ENCODE measurements at regions not wholly inside any gene's neighbourhood (a gene's known extent, or its start where the extent isn't known, plus 50 kb on each side); places are given as distances from the start of the nearest gene placed in this dataset.

DNA sequence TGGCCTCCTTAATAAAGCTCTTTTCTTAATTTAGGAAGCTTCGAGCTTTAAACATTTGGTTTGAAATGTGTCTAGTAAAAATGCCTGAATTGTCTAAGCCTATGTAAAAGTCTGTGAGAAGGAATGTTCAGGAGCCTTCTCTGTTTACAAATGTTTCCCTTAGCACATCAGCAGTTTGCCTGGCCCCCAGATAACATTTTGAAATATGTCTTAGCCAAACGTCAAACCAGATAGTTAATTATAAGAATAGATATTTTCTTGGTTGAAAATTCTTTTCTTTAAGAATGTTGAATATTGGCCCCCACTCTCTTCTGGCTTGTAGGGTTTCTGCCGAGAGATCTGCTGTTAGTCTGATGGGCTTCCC, 498.6 kb downstream of the CCDC85A start:
- Histone ChIP-seq H3K4me1 (ENCODE audit: control insufficient read depth in 3 of 3, insufficient read depth in 2 of 3, low read depth in 1 of 3, low read length in 2 of 3) (no peaks in the 10 kb centered on the region), H3K27me3 (ENCODE audit: control insufficient read depth in 3 of 3, insufficient read depth in 3 of 3, low read length in 3 of 3) (no peaks in the 10 kb centered on the region), H3K4me3 (ENCODE audit: low read depth in 1 of 3, low read length in 3 of 3) (no peak overlapping the region), H3K9me3 (ENCODE audit: control insufficient read depth in 2 of 2, insufficient read depth in 1 of 2, low read depth in 1 of 2, low read length in 1 of 2) (peaks cover 0 to 2% of the 10 kb centered on the region in 2 donors), H3K27ac (ENCODE audit: low read depth in 1 of 3, low read length in 2 of 3) (no peak overlapping the region), H3K36me3 (ENCODE audit: control insufficient read depth in 3 of 3, insufficient read depth in 2 of 3, low read depth in 1 of 3, low read length in 3 of 3) (no peaks in the 10 kb centered on the region)
- FAIRE-seq (no peak), DNase-seq (no peak)
- WGBS, 3 donors = 47 to 59% (median 54%) methylated on average over 3 of the region's 3 CpGs

- H3K27me3 ChIP-seq (ENCODE audit: control insufficient read depth in 3 of 3, insufficient read depth in 3 of 3, low read length in 3 of 3) = no peaks in the 10 kb centered on the region
- no peaks in the 10 kb centered on the region for H3K4me1 ChIP-seq (ENCODE audit: control insufficient read depth in 3 of 3, insufficient read depth in 2 of 3, low read depth in 1 of 3, low read length in 2 of 3)
- no peak for FAIRE-seq
- H3K4me3 ChIP-seq (ENCODE audit: low read depth in 1 of 3, low read length in 3 of 3) = no peak overlapping the region
- H3K9me3 ChIP-seq (ENCODE audit: control insufficient read depth in 2 of 2, insufficient read depth in 1 of 2, low read depth in 1 of 2, low read length in 1 of 2) = peaks cover 0 to 2% of the 10 kb centered on the region in 2 donors
- no peak for DNase-seq
- 87 to 92% (median 90%) methylated on average over 1 of the region's 1 CpG for WGBS, 3 donors
- no peak overlapping the region for H3K27ac ChIP-seq (ENCODE audit: low read depth in 1 of 3, low read length in 2 of 3)
- no peaks in the 10 kb centered on the region for H3K36me3 ChIP-seq (ENCODE audit: control insufficient read depth in 3 of 3, insufficient read depth in 2 of 3, low read depth in 1 of 3, low read length in 3 of 3)
Measured at GRCh38 chr2:56684327-56684726, 500.5 kb downstream of the CCDC85A start.

DNA sequence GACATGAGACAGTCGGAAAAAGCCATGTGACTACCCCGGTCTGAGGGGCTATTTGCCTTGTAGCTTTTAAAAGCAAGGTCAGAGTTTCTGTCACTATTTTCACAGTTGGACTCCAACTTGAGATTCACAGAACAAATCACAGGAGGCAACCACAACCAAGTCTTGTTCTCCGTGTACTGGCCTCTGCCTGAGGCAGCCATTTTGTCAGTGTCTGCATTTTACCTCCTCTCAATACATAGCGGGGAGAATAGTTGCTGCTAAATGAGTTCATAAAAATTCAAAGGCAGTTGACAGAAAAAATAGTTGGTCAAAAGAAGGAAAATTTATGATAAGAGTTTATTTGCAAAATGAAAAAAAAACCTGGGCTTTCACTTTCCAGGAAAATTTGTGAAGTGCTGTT, 501.4 kb downstream of the CCDC85A start:
- no peak for FAIRE-seq
- WGBS, 3 donors = 85 to 90% (median 85%) methylated on average over 4 of the region's 4 CpGs
- no peak for DNase-seq
- Histone ChIP-seq H3K36me3 (ENCODE audit: control insufficient read depth in 3 of 3, insufficient read depth in 2 of 3, low read depth in 1 of 3, low read length in 3 of 3) (no peaks in the 10 kb centered on the region), H3K27me3 (ENCODE audit: control insufficient read depth in 3 of 3, insufficient read depth in 3 of 3, low read length in 3 of 3) (no peaks in the 10 kb centered on the region), H3K4me1 (ENCODE audit: control insufficient read depth in 3 of 3, insufficient read depth in 2 of 3, low read depth in 1 of 3, low read length in 2 of 3) (no peaks in the 10 kb centered on the region), H3K4me3 (ENCODE audit: low read depth in 1 of 3, low read length in 3 of 3) (no peak overlapping the region), H3K27ac (ENCODE audit: low read depth in 1 of 3, low read length in 2 of 3) (no peak overlapping the region), H3K9me3 (ENCODE audit: control insufficient read depth in 2 of 2, insufficient read depth in 1 of 2, low read depth in 1 of 2, low read length in 1 of 2) (peaks cover 0 to 2% of the 10 kb centered on the region in 2 donors)

DNA sequence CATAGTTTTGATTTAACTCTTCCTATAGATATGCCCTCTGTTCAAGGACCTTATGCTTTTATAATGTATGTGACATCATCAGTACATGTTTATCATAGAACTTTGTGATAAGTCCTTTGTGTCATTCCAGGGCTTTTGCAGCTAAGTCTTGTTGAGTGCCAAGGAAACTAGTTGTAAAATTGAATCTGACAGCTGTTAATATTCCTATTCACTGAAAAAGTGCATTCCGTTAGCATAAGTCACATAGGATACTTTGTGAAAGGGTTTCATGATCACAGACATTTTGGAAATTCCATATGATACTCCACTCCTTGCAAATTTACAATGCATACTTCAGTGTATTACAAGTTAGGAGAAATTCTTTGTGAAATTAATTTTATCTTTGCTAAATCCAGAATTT, 503.4 kb downstream of the CCDC85A start:
- Histone ChIP-seq H3K4me1 (ENCODE audit: control insufficient read depth in 3 of 3, insufficient read depth in 2 of 3, low read depth in 1 of 3, low read length in 2 of 3) (no peaks in the 10 kb centered on the region), H3K9me3 (ENCODE audit: control insufficient read depth in 2 of 2, insufficient read depth in 1 of 2, low read depth in 1 of 2, low read length in 1 of 2) (peaks cover 0 to 2% of the 10 kb centered on the region in 2 donors), H3K36me3 (ENCODE audit: control insufficient read depth in 3 of 3, insufficient read depth in 2 of 3, low read depth in 1 of 3, low read length in 3 of 3) (no peaks in the 10 kb centered on the region), H3K27me3 (ENCODE audit: control insufficient read depth in 3 of 3, insufficient read depth in 3 of 3, low read length in 3 of 3) (no peaks in the 10 kb centered on the region), H3K27ac (ENCODE audit: low read depth in 1 of 3, low read length in 2 of 3) (no peak overlapping the region), H3K4me3 (ENCODE audit: low read depth in 1 of 3, low read length in 3 of 3) (no peak overlapping the region)
- no peak for DNase-seq
- no peak for FAIRE-seq
- WGBS, 3 donors = 68 to 82% (median 78%) methylated on average over 1 of the region's 1 CpG

DNA sequence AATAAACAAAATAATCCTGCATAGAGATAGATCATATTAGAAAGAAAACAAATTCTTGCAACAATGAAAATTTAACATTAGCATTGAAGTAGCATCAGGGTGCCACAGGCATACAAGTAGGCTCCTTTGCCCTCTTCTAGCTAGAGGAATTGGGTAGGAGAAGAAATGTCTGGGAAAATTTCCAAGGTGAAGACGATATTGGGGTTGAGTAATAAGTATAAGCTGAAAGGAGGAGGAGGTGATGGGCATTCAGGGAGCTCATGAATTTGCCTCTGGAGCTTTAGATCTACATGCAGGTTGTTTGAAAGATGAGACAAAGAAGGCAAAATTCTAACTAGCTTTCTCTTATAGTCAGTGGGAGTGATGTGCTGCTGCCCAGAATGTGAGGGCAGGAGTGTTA, 504.9 kb downstream of the CCDC85A start:
- FAIRE-seq = no peak
- no peak overlapping the region for H3K27ac ChIP-seq (ENCODE audit: low read depth in 1 of 3, low read length in 2 of 3)

GRCh38 chr2:56693501-56693900, 509.7 kb downstream of the CCDC85A start:
- no peaks in the 10 kb centered on the region for H3K9me3 ChIP-seq (ENCODE audit: control insufficient read depth in 2 of 2, insufficient read depth in 1 of 2, low read depth in 1 of 2, low read length in 1 of 2)
- DNase-seq = no peak
- H3K4me3 ChIP-seq (ENCODE audit: low read depth in 1 of 3, low read length in 3 of 3) = no peak overlapping the region
- no peak overlapping the region for H3K27ac ChIP-seq (ENCODE audit: low read depth in 1 of 3, low read length in 2 of 3)
- H3K36me3 ChIP-seq (ENCODE audit: control insufficient read depth in 3 of 3, insufficient read depth in 2 of 3, low read depth in 1 of 3, low read length in 3 of 3) = no peaks in the 10 kb centered on the region
- no peaks in the 10 kb centered on the region for H3K4me1 ChIP-seq (ENCODE audit: control insufficient read depth in 3 of 3, insufficient read depth in 2 of 3, low read depth in 1 of 3, low read length in 2 of 3)
- no peak for FAIRE-seq
- no peaks in the 10 kb centered on the region for H3K27me3 ChIP-seq (ENCODE audit: control insufficient read depth in 3 of 3, insufficient read depth in 3 of 3, low read length in 3 of 3)
- 61 to 80% (median 63%) methylated on average over 2 of the region's 2 CpGs for WGBS, 3 donors

More for the DNA sequence above, 504.9 kb downstream of the CCDC85A start:
- Histone ChIP-seq H3K36me3 (ENCODE audit: control insufficient read depth in 3 of 3, insufficient read depth in 2 of 3, low read depth in 1 of 3, low read length in 3 of 3) (no peaks in the 10 kb centered on the region), H3K4me3 (ENCODE audit: low read depth in 1 of 3, low read length in 3 of 3) (no peak overlapping the region), H3K9me3 (ENCODE audit: control insufficient read depth in 2 of 2, insufficient read depth in 1 of 2, low read depth in 1 of 2, low read length in 1 of 2) (peaks cover 0 to 2% of the 10 kb centered on the region in 2 donors), H3K27me3 (ENCODE audit: control insufficient read depth in 3 of 3, insufficient read depth in 3 of 3, low read length in 3 of 3) (no peaks in the 10 kb centered on the region), H3K4me1 (ENCODE audit: control insufficient read depth in 3 of 3, insufficient read depth in 2 of 3, low read depth in 1 of 3, low read length in 2 of 3) (no peaks in the 10 kb centered on the region)
- no peak for DNase-seq
- WGBS, 3 donors = 50 to 58% (median 57%) methylated on average over 1 of the region's 1 CpG

GRCh38 chr2:56703001-56703400, 519.2 kb downstream of the CCDC85A start:
- Histone ChIP-seq H3K36me3 (ENCODE audit: control insufficient read depth in 3 of 3, insufficient read depth in 2 of 3, low read depth in 1 of 3, low read length in 3 of 3) (no peaks in the 10 kb centered on the region), H3K9me3 (ENCODE audit: control insufficient read depth in 2 of 2, insufficient read depth in 1 of 2, low read depth in 1 of 2, low read length in 1 of 2) (no peaks in the 10 kb centered on the region), H3K27me3 (ENCODE audit: control insufficient read depth in 3 of 3, insufficient read depth in 3 of 3, low read length in 3 of 3) (no peaks in the 10 kb centered on the region), H3K4me1 (ENCODE audit: control insufficient read depth in 3 of 3, insufficient read depth in 2 of 3, low read depth in 1 of 3, low read length in 2 of 3) (no peaks in the 10 kb centered on the region), H3K4me3 (ENCODE audit: low read depth in 1 of 3, low read length in 3 of 3) (no peak overlapping the region), H3K27ac (ENCODE audit: low read depth in 1 of 3, low read length in 2 of 3) (no peak overlapping the region)
- WGBS, 3 donors = 80 to 87% (median 81%) methylated on average over 2 of the region's 2 CpGs
- FAIRE-seq = no peak
- no peak for DNase-seq

DNA sequence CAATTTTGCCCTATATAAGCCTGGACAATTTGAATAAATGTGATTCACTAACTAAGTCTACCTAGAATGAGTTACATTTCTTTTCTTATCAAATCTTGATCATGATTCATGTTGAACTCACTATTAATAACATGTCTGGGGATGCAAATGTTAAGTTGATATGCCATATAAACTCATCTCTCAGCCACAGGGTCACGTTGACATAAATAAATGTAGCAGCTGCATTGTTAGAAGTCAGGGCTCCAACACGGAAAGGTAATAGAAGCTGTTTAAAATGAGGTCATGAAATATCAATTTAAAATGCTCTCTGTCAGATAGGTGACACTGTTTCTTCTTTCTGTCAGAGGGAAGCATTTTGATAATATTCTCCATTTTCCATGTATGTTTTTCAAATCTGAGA, 521.9 kb downstream of the CCDC85A start:
- no peak overlapping the region for H3K27ac ChIP-seq (ENCODE audit: low read depth in 1 of 3, low read length in 2 of 3)
- no peaks in the 10 kb centered on the region for H3K9me3 ChIP-seq (ENCODE audit: control insufficient read depth in 2 of 2, insufficient read depth in 1 of 2, low read depth in 1 of 2, low read length in 1 of 2)
- no peak for FAIRE-seq
- H3K4me1 ChIP-seq (ENCODE audit: control insufficient read depth in 3 of 3, insufficient read depth in 2 of 3, low read depth in 1 of 3, low read length in 2 of 3) = no peaks in the 10 kb centered on the region
- 38 to 58% (median 46%) methylated on average over 2 of the region's 2 CpGs for WGBS, 3 donors
- no peaks in the 10 kb centered on the region for H3K27me3 ChIP-seq (ENCODE audit: control insufficient read depth in 3 of 3, insufficient read depth in 3 of 3, low read length in 3 of 3)
- DNase-seq = no peak
- H3K36me3 ChIP-seq (ENCODE audit: control insufficient read depth in 3 of 3, insufficient read depth in 2 of 3, low read depth in 1 of 3, low read length in 3 of 3) = no peaks in the 10 kb centered on the region
- H3K4me3 ChIP-seq (ENCODE audit: low read depth in 1 of 3, low read length in 3 of 3) = no peak overlapping the region

GRCh38 chr2:56707218-56707617, 523.4 kb downstream of the CCDC85A start:
- H3K27ac ChIP-seq (ENCODE audit: low read depth in 1 of 3, low read length in 2 of 3) = no peak overlapping the region
- H3K4me3 ChIP-seq (ENCODE audit: low read depth in 1 of 3, low read length in 3 of 3) = no peak overlapping the region
- no peaks in the 10 kb centered on the region for H3K36me3 ChIP-seq (ENCODE audit: control insufficient read depth in 3 of 3, insufficient read depth in 2 of 3, low read depth in 1 of 3, low read length in 3 of 3)
- FAIRE-seq (no peak), DNase-seq (no peak)
- H3K4me1 ChIP-seq (ENCODE audit: control insufficient read depth in 3 of 3, insufficient read depth in 2 of 3, low read depth in 1 of 3, low read length in 2 of 3) = no peaks in the 10 kb centered on the region
- 74 to 78% (median 74%) methylated on average over 3 of the region's 3 CpGs for WGBS, 3 donors
- no peaks in the 10 kb centered on the region for H3K27me3 ChIP-seq (ENCODE audit: control insufficient read depth in 3 of 3, insufficient read depth in 3 of 3, low read length in 3 of 3)
- no peaks in the 10 kb centered on the region for H3K9me3 ChIP-seq (ENCODE audit: control insufficient read depth in 2 of 2, insufficient read depth in 1 of 2, low read depth in 1 of 2, low read length in 1 of 2)
